Neural progenitor cell (in vitro differentiated cells): ENCODE measurements at regions not wholly inside any gene's neighbourhood (a gene's known extent, or its start where the extent isn't known, plus 50 kb on each side); places are given as distances from the start of the nearest gene placed in this dataset.

Experiments used
- DNase-seq: peaks from one replicate; pipeline ENCODE4 v3.0.0-alpha.2; 2016; ENCODE audit warnings: low spot score
- H2AFZ ChIP-seq: fragments of 200-600 bp; sonication (generic); replicated peaks from 2 replicates; pipeline ENCODE4 v1.6.1; 2016; ENCODE audit warnings: antibody characterized with exemption
- H3F3A ChIP-seq: fragments of 200-600 bp; sonication (generic); 2 replicates; pipeline ENCODE4 v1.6.1; 2016; ENCODE audit warnings: antibody characterized with exemption, low read depth
- H3K27ac ChIP-seq: fragments of 200-600 bp; sonication (generic); 2 replicates; pipeline ENCODE4 v1.5.1; 2016; ENCODE audit warnings: mild to moderate bottlenecking
- H3K27me3 ChIP-seq: fragments of 200-600 bp; sonication (generic); 2 replicates; pipeline ENCODE4 v1.6.1; 2016; ENCODE audit warnings: mild to moderate bottlenecking, moderate library complexity
- H3K36me3 ChIP-seq: fragments of 200-600 bp; sonication (generic); 2 replicates; pipeline ENCODE4 v1.5.1; 2016
- H3K4me1 ChIP-seq: fragments of 200-600 bp; sonication (generic); 2 replicates; pipeline ENCODE4 v1.6.1; 2016; ENCODE audit warnings: mixed run types
- H3K4me2 ChIP-seq: fragments of 200-600 bp; sonication (generic); 2 replicates; pipeline ENCODE4 v1.6.1; 2016
- H3K4me3 ChIP-seq: fragments of 200-600 bp; sonication (generic); 2 replicates; pipeline ENCODE4 v1.5.1; 2016
- H3K79me2 ChIP-seq: fragments of 200-600 bp; sonication (generic); 2 replicates; pipeline ENCODE4 v1.6.1; 2016; ENCODE audit warnings: low read depth
- H3K9ac ChIP-seq: fragments of 200-600 bp; sonication (generic); 2 replicates; pipeline ENCODE4 v1.6.1; 2016
- H3K9me3 ChIP-seq: fragments of 200-600 bp; sonication (generic); 2 replicates; pipeline ENCODE4 v1.5.1; 2016; ENCODE audit warnings: low read depth
- H4K20me1 ChIP-seq: fragments of 200-600 bp; sonication (generic); 2 replicates; pipeline ENCODE4 v1.6.1; 2016; ENCODE audit warnings: low read depth
- H3K27ac Mint-ChIP-seq: 3 replicates; pipeline ENCODE4 v1.8.0; 2021; ENCODE audit warnings: mixed read lengths
- H3K27me3 Mint-ChIP-seq: 2 replicates; pipeline ENCODE4 v1.8.0; 2022; ENCODE audit warnings: low read depth, mild to moderate bottlenecking, inconsistent platforms, moderate library complexity, mixed read lengths; ENCODE audit not compliant: insufficient read depth
- H3K36me3 Mint-ChIP-seq: 3 replicates; pipeline ENCODE4 v1.8.0; 2021; ENCODE audit warnings: mixed read lengths
- H3K4me1 Mint-ChIP-seq: 3 replicates; pipeline ENCODE4 v1.8.0; 2021; ENCODE audit warnings: mixed read lengths
- H3K4me3 Mint-ChIP-seq: 3 replicates; pipeline ENCODE4 v1.8.0; 2021; ENCODE audit warnings: mild to moderate bottlenecking, moderate library complexity, mixed read lengths
- H3K9me3 Mint-ChIP-seq: 3 replicates; pipeline ENCODE4 v1.8.0; 2020; ENCODE audit warnings: mixed read lengths
- EZH2 ChIP-seq: fragments of 200-600 bp; sonication (generic); IDR thresholded peaks from 2 replicates; pipeline ENCODE4 v1.6.1; 2017; ENCODE audit warnings: antibody characterized with exemption, mild to moderate bottlenecking, moderate library complexity
- EZH2phosphoT487 ChIP-seq: fragments of 200-600 bp; sonication (generic); IDR thresholded peaks from 2 replicates; pipeline ENCODE4 v1.6.1; 2017; ENCODE audit warnings: antibody characterized with exemption
- TF ChIP-seq, protein P1 (sequence below): fragments of 200-600 bp; sonication (generic); IDR thresholded peaks from 2 replicates; pipeline ENCODE4 v1.5.1; 2017; ENCODE audit warnings: antibody characterized with exemption, mild to moderate bottlenecking

- no peak overlapping the region for H3K4me3 Mint-ChIP-seq
- H3K9me3 Mint-ChIP-seq, result peaks cover 2% of the 10 kb centered on the region
- no peaks in the 10 kb centered on the region for H3K27me3 Mint-ChIP-seq
- H2AFZ ChIP-seq, result no peak overlapping the region
- TF ChIP-seq EZH2 (no peak), EZH2phosphoT487 (no peak)
- TF ChIP-seq, protein P1, sequence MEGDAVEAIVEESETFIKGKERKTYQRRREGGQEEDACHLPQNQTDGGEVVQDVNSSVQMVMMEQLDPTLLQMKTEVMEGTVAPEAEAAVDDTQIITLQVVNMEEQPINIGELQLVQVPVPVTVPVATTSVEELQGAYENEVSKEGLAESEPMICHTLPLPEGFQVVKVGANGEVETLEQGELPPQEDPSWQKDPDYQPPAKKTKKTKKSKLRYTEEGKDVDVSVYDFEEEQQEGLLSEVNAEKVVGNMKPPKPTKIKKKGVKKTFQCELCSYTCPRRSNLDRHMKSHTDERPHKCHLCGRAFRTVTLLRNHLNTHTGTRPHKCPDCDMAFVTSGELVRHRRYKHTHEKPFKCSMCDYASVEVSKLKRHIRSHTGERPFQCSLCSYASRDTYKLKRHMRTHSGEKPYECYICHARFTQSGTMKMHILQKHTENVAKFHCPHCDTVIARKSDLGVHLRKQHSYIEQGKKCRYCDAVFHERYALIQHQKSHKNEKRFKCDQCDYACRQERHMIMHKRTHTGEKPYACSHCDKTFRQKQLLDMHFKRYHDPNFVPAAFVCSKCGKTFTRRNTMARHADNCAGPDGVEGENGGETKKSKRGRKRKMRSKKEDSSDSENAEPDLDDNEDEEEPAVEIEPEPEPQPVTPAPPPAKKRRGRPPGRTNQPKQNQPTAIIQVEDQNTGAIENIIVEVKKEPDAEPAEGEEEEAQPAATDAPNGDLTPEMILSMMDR, result no peak
- no peaks in the 10 kb centered on the region for H3K4me1 Mint-ChIP-seq
- H3K27me3 ChIP-seq, result no peaks in the 10 kb centered on the region
- no peak overlapping the region for H3K4me2 ChIP-seq
- no peaks in the 10 kb centered on the region for H3K36me3 ChIP-seq
- no peaks in the 10 kb centered on the region for H3K79me2 ChIP-seq
- no peak overlapping the region for H3K9ac ChIP-seq
- no peaks in the 10 kb centered on the region for H3K4me1 ChIP-seq
- H3F3A ChIP-seq, result no peaks in the 10 kb centered on the region
- no peaks in the 10 kb centered on the region for H4K20me1 ChIP-seq
- no peak overlapping the region for H3K4me3 ChIP-seq
- no peak overlapping the region for H3K27ac ChIP-seq
- DNase-seq, result no peak
- H3K36me3 Mint-ChIP-seq, result no peaks in the 10 kb centered on the region
- H3K9me3 ChIP-seq, result no peaks in the 10 kb centered on the region
- H3K27ac Mint-ChIP-seq, result no peak overlapping the region
Measured at GRCh38 chr3:25365636-25366035, 62.4 kb upstream of the RARB start.

- Mint-ChIP-seq H3K36me3 (no peaks in the 10 kb centered on the region), H3K27me3 (no peaks in the 10 kb centered on the region), H3K4me3 (no peak overlapping the region), H3K9me3 (peaks cover 2% of the 10 kb centered on the region), H3K27ac (no peak overlapping the region), H3K4me1 (no peaks in the 10 kb centered on the region)
- H3K4me2 ChIP-seq, result no peak overlapping the region
- H4K20me1 ChIP-seq, result no peaks in the 10 kb centered on the region
- no peaks in the 10 kb centered on the region for H3K4me1 ChIP-seq
- TF ChIP-seq EZH2phosphoT487, result no peak
- H3K27ac ChIP-seq, result no peak overlapping the region
- H3F3A ChIP-seq, result no peaks in the 10 kb centered on the region
- no peaks in the 10 kb centered on the region for H3K36me3 ChIP-seq
- H3K79me2 ChIP-seq, result no peaks in the 10 kb centered on the region
- H3K9me3 ChIP-seq, result no peaks in the 10 kb centered on the region
- H3K9ac ChIP-seq, result no peak overlapping the region
- H3K4me3 ChIP-seq, result no peak overlapping the region
- no peak overlapping the region for H2AFZ ChIP-seq
- no peak for DNase-seq
- H3K27me3 ChIP-seq, result no peaks in the 10 kb centered on the region
Measured at GRCh38 chr3:25367025-25367424, 61.0 kb upstream of the RARB start.

- Histone ChIP-seq H3K36me3 (no peaks in the 10 kb centered on the region), H3K27ac (no peak overlapping the region), H3K4me2 (no peak overlapping the region), H2AFZ (no peak overlapping the region), H3F3A (no peaks in the 10 kb centered on the region), H4K20me1 (no peaks in the 10 kb centered on the region), H3K79me2 (no peaks in the 10 kb centered on the region), H3K9ac (no peak overlapping the region), H3K27me3 (no peaks in the 10 kb centered on the region), H3K9me3 (no peaks in the 10 kb centered on the region), H3K4me1 (no peaks in the 10 kb centered on the region), H3K4me3 (no peak overlapping the region)
- H3K27me3 Mint-ChIP-seq, result no peaks in the 10 kb centered on the region
- DNase-seq, result no peak
- H3K4me3 Mint-ChIP-seq, result no peak overlapping the region
- no peak overlapping the region for H3K27ac Mint-ChIP-seq
- H3K9me3 Mint-ChIP-seq, result no peaks in the 10 kb centered on the region
- H3K4me1 Mint-ChIP-seq, result no peaks in the 10 kb centered on the region
- no peak for TF ChIP-seq EZH2phosphoT487
- TF ChIP-seq, protein P1, result no peak
- no peak for TF ChIP-seq EZH2
- H3K36me3 Mint-ChIP-seq, result no peaks in the 10 kb centered on the region
Measured at GRCh38 chr3:25372167-25372566, 55.9 kb upstream of the RARB start.

DNA sequence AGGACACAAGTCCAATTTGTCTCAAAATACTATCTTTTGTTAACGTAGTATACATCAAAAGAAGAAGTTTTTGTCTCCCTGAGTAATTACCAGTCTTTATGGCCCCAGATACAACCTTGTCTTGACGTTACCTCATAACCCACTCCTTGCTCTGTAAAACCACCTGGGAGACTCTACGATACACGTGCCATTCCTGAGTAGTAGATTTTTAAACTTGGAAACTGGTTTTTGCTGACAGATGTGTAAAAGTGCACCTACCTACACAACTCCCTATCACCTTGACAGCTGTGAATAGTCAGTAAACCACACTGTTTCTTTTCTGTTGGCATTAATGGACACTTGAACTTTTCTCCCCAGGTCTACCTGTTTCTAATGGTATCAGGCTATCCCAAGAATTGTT lies 51.7 kb upstream of the RARB start:
- H3K27me3 Mint-ChIP-seq, result no peaks in the 10 kb centered on the region
- H3K9me3 Mint-ChIP-seq, result no peaks in the 10 kb centered on the region
- no peaks in the 10 kb centered on the region for H3K36me3 ChIP-seq
- no peaks in the 10 kb centered on the region for H3K4me1 Mint-ChIP-seq
- no peaks in the 10 kb centered on the region for H3K27me3 ChIP-seq
- no peak overlapping the region for H2AFZ ChIP-seq
- TF ChIP-seq EZH2phosphoT487 (no peak), EZH2 (no peak)
- TF ChIP-seq, protein P1, result no peak
- no peak overlapping the region for H3K27ac ChIP-seq
- H3K79me2 ChIP-seq, result no peaks in the 10 kb centered on the region
- H3K27ac Mint-ChIP-seq, result no peak overlapping the region
- no peak overlapping the region for H3K4me3 ChIP-seq
- DNase-seq, result no peak
- H3K9me3 ChIP-seq, result no peaks in the 10 kb centered on the region
- H3K4me3 Mint-ChIP-seq, result no peak overlapping the region
- H3F3A ChIP-seq, result no peaks in the 10 kb centered on the region
- H3K4me1 ChIP-seq, result no peaks in the 10 kb centered on the region
- no peaks in the 10 kb centered on the region for H3K36me3 Mint-ChIP-seq
- no peak overlapping the region for H3K4me2 ChIP-seq
- no peak overlapping the region for H3K9ac ChIP-seq
- H4K20me1 ChIP-seq, result no peaks in the 10 kb centered on the region
